ENCODE measurements at regions not wholly inside any gene's neighbourhood (a gene's known extent, or its start where the extent isn't known, plus 50 kb on each side); places are given as distances from the start of the nearest gene placed in this dataset.

DNA sequence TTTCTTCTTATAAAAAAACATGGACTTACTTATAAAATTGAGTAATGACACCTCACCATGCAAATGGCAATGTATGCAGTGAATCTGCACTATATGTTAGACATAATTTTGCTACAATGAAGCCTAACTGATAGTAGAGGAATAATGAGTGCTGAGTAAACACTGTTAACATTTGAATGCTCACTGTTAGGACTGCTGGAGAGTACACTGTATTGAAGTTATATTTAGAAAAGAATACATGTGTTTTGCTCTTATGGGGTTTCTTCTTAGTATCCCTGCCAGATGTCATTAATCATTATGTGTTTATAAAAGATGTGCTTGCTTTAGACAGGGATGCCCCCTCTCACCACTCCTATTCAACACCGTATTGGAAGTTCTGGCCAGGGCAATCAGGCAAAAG lies 111.1 kb upstream of the ZP4 start:
- TF ChIP-seq POLR2A (IDR thresholded peaks at IDR 0.05) = no peak
- TF ChIP-seq, protein P1, sequence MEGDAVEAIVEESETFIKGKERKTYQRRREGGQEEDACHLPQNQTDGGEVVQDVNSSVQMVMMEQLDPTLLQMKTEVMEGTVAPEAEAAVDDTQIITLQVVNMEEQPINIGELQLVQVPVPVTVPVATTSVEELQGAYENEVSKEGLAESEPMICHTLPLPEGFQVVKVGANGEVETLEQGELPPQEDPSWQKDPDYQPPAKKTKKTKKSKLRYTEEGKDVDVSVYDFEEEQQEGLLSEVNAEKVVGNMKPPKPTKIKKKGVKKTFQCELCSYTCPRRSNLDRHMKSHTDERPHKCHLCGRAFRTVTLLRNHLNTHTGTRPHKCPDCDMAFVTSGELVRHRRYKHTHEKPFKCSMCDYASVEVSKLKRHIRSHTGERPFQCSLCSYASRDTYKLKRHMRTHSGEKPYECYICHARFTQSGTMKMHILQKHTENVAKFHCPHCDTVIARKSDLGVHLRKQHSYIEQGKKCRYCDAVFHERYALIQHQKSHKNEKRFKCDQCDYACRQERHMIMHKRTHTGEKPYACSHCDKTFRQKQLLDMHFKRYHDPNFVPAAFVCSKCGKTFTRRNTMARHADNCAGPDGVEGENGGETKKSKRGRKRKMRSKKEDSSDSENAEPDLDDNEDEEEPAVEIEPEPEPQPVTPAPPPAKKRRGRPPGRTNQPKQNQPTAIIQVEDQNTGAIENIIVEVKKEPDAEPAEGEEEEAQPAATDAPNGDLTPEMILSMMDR (IDR thresholded peaks at IDR 0.05) = no peak
